Neural cell (in vitro differentiated cells): ENCODE measurements at regions not wholly inside any gene's neighbourhood (a gene's known extent, or its start where the extent isn't known, plus 50 kb on each side); places are given as distances from the start of the nearest gene placed in this dataset.

ENCODE experiments used
- CTCF ChIP-seq: fragments of 450-650 bp; IDR thresholded peaks from 2 replicates; pipeline ENCODE4 v1.5.1; 2014; ENCODE audit warnings: antibody characterized with exemption, mild to moderate bottlenecking, moderate library complexity; ENCODE audit not compliant: poor library complexity, severe bottlenecking
- EP300 ChIP-seq: fragments of 450-650 bp; conservative IDR thresholded peaks from 2 replicates; pipeline ENCODE4 v1.6.1; 2014; ENCODE audit warnings: antibody characterized with exemption, mild to moderate bottlenecking, moderate library complexity; ENCODE audit not compliant: poor library complexity, severe bottlenecking
- EZH2 ChIP-seq: fragments of 200-600, 300-800 bp; shearing (Covaris generic), sonication (generic); IDR thresholded peaks from 2 replicates; pipeline ENCODE4 v1.6.1; 2014; ENCODE audit warnings: antibody characterized with exemption, low read length, borderline replicate concordance, mild to moderate bottlenecking; ENCODE audit not compliant: insufficient read depth, poor library complexity, severe bottlenecking
- MXI1 ChIP-seq: fragments of 450-650 bp; conservative IDR thresholded peaks from 2 replicates; pipeline ENCODE4 v1.6.1; 2014; ENCODE audit warnings: antibody characterized with exemption, mild to moderate bottlenecking; ENCODE audit not compliant: poor library complexity, severe bottlenecking
- POLR2AphosphoS5 ChIP-seq: IDR thresholded peaks from 2 replicates; pipeline ENCODE4 v1.6.1; 2012
- RAD21 ChIP-seq: fragments of 450-650 bp; conservative IDR thresholded peaks from 2 replicates; pipeline ENCODE4 v1.6.1; 2014; ENCODE audit warnings: antibody characterized with exemption, mild to moderate bottlenecking, moderate library complexity

- TF ChIP-seq CTCF (no peak), MXI1 (no peak), EP300 (no peak), RAD21 (no peak), POLR2AphosphoS5 (no peak), EZH2 (no peak)
Measured at GRCh38 chr20:55656231-55656775, 349.0 kb downstream of the CBLN4 start.
